ENCODE measurements at regions not wholly inside any gene's neighbourhood (a gene's known extent, or its start where the extent isn't known, plus 50 kb on each side); places are given as distances from the start of the nearest gene placed in this dataset.

DNA sequence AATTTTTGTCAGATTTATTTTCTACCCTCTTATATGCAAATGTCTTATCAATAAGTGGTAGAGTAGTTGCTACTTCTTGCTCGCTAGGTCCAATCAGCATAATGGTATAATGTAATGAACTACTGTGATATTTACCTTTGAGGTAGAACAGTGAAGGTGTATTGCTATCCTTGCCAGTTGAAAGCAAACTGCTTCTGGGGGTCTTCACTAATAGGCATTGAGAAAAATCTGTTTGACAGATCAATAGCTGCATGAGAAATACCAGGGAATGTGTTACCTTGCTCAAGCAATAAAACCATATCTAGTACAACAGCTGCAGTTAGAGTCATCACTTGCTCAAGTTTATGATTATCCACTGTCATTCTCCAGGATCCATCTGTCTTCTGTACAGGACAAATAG lies 50.1 kb upstream of the EFEMP1 start:
- DNase-seq (ENCODE audit: low spot score): no peak

DNA sequence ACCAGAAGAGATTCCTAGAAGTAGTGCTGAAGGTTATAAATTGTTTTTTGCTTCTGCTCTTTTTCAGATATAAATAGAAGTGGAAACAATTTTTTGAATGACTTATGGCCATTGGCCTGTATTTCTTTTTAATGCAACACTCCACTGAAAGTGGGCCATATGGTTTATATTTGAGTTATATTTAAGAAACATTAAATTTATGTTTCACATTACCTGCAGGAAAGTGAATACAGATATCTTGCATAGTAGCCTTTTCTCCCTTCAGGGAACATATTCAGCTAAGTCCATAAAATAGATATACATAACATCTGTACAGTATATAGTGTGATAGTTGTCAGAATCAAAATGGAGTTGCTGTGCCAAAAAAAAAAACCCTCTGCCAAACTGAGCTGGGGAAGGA lies 53.1 kb upstream of the EFEMP1 start:
- DNase-seq (ENCODE audit: low spot score): no peak

DNA sequence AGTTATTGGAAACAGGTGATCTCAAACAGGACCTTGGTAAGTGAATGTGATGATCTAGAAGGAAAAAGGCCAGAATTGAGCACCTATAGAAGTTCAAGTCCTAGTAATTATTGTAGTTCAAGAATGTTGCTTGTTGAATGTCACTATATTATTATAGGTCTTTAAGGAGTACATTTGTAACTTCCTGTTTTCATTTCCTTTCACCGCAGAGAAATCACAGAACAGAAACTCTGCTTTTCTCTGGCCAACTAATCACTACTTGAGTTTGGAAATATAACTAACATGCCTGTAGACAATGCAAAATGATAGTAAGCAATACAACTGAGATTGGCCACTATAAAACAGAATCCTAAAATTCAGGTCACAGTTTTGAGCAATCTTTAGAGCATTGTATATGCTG lies 61.8 kb upstream of the EFEMP1 start:
- DNase-seq (ENCODE audit: low spot score): no peak

DNA sequence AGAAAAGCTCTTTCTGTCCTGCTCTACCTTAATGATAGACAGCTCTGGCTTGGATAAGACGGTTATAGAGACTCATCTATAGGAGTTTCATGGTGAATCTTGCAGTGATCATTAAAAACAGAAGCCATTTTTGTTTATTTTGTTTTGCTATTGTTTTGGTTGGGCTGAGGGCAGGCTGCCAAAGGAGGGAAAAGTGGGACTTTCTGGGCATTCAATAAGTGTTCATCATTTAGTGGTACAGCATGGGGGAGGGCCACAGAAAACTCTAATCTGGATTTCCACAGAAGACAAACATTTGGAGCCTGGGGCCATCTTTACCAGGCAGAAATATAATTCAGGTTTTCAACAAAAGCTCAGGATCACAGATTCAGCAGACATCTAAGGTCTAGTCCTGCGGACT lies 62.4 kb upstream of the EFEMP1 start:
- no peak for DNase-seq (ENCODE audit: low spot score)

DNA sequence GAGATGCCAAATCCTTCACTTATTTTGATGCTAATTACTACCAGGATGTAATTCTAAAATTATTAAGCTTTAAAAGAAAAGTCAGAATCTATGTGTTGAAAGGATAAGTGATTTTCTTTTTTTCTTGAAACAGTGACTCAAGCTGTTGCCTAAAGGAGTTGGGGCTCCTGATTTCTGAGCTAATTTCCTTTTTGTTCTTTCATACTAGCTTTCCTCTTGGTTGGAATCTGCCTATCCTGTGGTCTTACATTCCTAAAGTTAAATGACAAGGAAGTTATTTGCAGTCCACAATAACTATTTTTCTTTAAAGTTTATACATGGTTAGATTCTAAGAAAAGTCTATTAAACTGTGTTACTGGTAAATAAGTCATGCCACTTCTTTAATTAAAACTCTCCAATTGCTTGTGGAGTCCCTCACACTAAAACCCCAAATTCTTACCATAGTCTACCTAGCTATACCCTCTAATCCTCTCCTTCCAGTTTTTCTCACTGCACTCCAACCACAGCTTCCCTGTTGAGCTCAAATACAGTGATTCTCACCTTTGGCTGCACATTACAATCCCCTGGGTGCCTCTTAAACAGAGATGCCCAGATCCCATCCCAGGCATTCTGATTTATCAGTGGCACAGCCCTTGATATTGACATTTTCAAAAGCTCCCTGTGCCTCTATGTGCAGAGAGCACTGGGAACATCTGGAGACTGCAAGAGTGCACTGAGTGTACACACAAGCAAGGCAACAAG lies 63.3 kb upstream of the EFEMP1 start:
- DNase-seq (ENCODE audit: low spot score): no peak

DNA sequence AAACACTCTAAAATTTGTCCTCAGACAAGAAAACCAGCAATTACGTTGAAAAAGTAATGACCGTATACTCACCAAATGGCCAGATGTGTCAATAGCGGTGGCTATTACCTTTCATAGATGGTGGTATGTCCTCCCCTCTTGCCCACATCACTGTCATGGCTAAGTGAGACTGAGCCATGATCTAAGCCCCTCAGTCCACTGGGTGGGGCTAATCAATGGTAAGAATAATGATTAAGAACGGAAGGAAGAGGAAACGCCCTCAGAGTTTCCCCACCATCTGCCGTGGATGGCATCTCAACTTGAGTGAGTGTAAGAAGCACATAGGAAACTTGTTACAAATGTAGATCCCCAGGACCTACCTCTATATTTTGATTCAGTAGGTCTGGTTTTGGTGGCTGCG lies 65.8 kb upstream of the EFEMP1 start:
- DNase-seq (ENCODE audit: low spot score): no peak

DNA sequence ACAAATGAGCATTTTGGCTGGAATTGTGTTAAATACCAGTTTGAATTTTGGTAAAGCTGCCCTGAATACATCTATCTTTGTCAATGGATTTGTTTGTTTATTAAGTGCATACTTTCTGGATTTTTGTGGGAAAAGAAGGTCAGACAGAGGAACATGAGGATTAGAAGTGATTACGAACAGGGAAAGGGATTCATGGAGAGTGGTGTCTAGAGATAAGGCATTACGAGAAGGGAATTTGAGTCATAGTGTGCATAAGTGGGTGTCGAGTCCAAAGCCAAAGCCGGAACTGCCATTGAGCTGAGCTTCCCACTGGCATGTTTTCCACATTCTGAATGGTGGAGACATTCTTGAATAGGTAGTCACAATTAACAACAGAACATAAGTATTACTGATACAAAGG lies 68.9 kb upstream of the EFEMP1 start:
- DNase-seq (ENCODE audit: low spot score): no peak

DNA sequence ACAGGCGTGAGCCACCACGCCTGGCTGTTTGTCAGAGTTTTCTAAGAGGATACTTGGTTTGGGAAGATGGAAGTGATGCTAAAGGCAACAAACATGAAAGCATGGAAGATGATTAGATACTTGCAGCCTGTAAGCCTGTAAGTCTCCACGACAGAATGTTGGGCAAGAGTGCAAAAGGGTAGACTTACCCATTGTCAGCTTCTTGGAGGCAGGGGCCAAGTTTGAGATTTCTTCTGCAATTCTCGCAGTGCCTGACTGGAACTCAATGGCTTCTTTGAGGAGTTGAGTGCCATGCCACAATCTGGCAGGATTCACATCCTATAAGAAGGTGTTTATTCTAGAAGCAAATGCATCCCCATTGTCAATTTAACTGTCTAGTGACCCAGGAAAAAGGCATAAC lies 70.1 kb upstream of the EFEMP1 start:
- DNase-seq (ENCODE audit: low spot score): no peak

DNA sequence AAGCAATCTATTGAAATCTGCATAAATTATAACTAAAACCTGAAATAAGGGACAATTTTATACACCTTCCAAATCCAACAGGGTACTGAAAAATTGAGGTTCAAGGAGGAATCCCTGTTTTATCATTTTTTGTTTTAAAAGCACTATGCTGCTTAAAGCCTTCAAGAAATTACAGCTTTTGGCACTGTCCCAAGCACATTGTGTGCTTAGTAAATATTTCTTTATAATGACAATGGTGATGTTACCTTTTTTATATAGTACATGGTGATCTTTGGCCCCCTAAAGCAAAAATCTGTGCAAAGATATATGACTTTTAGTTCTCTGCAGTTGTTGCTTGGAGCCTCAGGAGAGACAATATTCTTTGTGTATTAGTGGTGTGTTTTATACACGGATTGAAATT lies 71.6 kb upstream of the EFEMP1 start:
- no peak for DNase-seq (ENCODE audit: low spot score)

DNA sequence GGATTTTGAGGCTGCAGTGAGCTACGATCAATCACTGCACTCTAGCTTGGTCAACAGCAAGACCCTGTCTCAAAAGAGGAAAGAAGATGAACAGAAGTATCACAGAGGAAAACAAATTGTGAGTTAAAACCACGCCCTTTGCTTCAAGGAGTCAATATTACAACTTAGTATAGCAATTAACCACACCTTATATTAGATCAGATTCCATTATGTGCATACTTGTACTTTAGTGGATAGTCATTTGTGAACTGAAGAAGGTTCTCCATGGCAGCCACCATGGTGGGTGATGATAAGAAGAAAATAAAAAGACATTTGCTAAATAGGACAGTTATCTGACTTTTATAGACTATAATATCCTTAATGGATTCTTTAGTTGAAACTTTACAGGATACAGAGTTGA lies 72.3 kb upstream of the EFEMP1 start:
- no peak for DNase-seq (ENCODE audit: low spot score)

DNA sequence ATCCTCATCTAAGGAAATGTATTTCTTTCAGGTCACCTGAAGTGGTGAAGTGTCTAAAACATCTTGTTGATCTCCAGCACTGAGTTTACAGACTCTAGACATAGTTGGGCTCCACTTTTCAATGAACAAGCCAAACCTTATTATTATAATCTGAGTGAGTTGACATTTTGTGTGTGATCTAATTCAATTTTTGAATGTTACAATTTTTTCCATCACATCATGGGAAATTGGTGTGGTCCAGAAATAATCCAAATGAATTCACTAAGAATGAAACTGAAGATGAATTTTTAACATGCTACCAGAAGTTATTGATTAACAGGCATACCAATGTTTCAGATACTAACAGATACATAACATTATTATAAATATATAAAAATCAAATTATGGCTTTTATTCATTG lies 75.6 kb upstream of the EFEMP1 start:
- no peak for DNase-seq (ENCODE audit: low spot score)

DNA sequence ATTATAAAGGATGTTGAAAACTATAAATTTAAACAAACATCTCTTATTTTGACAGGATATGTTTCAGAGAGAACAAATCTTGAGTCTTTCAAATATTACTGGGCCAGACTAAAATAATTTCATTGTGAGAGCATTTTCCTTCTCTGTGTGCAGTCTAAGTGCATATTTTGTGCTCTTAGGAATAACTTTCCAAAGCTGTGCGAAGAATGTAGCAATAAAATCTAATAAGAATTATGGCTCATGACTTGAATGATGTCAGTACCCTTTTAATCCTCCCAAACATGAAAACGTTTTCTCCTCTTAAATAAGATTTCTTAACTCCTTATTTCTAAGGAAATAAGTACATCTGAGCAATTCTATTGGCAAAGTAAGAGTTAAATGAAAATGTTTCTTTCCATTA lies 76.2 kb upstream of the EFEMP1 start:
- DNase-seq (ENCODE audit: low spot score): no peak

DNA sequence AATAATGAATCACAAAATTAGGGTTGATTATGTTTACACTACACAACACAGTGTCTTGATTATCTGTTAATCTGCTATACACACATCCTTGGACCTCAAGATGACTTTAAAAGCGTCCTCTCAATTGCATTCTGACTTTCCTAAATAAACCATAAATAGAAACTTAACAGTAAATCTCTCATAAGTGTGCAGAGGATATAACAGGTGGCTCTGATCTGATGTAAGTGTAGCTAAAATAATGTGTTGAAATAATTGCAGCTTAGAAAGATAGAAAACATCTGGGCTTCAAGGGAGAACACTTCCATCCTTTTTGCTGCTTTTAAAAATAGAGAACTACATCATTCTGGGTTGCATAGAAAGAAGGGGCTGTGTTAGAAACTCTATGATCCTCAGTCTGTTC lies 78.4 kb upstream of the EFEMP1 start:
- no peak for DNase-seq (ENCODE audit: low spot score)

DNA sequence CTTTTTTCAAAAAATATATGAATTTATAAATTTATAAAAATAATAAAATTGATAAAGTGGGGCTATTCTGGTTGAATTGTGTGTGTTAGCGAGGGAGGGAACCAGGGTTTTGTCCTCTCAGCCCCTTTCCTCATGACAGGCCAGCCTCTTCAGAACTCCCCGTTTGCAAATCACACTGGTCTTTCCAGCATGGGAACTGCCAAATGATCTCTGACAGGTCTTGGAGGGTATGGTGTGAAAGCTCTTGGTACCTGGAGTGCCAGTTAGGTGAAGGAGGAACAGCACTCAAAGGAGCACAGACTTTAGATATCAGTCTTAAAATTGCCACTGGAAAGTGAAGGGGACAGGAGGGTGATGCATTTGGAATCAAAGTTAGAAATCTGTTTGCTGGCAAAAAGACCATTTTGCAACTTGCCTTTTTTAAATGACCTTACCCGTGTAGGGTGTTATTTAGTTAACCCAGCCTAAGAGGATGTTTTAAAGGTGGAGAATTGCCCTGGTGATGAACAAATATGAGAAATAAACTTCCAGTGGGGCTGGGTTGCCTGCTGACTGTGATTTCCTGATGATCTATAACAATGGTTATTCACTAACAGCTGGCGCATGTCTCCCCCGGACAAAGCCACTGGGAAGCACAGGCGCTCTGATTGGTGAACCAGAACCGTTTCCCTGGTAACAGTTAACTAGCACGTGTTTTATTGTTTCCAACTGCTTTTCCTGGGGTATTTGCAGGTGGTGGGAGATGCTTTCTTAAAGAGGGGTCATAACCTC lies 85.3 kb upstream of the EFEMP1 start:
- peak; percentile 89 for DNase-seq (ENCODE audit: low spot score)

DNA sequence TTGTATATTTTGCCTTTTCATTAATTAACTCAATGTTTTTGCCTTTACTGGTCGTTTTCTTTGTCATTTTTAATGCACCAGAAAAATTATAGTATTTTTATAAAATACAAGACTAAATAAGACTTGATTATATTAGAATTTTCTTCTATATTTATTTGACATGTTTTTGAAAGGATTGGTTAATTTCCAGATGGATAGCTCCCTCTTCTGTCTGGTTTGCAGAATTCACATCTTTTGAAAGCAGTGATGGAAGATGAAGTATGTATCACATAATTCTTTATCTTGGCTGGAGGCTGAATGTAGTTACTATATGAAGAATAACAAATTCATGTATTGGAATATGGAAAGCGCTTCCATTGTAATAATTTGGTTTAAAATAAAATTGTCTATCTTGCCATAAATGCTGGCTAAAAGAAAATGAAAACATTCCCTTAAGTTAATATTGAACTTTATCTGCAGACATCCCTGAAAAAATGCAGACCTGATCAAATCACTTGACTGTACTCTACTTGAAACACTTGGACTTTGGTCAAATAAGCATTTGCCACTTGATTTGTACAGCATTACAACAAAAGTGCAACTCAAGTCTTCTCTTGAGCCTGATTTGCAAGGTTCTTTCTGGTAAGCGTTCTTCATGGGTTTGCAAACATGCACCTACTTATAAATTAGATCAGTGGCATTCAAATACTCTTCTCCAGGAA lies 86.3 kb upstream of the EFEMP1 start:
- peak; percentile 43 for DNase-seq (ENCODE audit: low spot score)

DNA sequence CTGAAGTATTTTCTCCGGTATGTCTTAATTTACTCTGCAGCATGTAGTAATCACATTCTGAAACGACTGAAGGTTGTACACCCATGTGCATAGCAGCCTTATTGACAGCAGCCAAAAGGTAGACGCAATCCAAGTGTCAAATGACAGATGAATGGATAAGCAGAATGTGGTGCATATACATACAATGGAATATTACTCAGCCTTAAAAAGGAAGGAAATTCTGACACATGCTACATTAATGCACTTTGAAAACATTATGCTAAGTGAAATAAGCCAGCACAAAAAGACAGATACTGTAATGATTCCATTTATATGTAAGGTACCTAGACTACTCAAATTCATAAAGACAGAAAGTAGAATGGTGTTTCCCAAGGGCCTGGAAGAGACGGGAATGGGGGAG lies 88.0 kb upstream of the EFEMP1 start:
- no peak for DNase-seq (ENCODE audit: low spot score)

DNA sequence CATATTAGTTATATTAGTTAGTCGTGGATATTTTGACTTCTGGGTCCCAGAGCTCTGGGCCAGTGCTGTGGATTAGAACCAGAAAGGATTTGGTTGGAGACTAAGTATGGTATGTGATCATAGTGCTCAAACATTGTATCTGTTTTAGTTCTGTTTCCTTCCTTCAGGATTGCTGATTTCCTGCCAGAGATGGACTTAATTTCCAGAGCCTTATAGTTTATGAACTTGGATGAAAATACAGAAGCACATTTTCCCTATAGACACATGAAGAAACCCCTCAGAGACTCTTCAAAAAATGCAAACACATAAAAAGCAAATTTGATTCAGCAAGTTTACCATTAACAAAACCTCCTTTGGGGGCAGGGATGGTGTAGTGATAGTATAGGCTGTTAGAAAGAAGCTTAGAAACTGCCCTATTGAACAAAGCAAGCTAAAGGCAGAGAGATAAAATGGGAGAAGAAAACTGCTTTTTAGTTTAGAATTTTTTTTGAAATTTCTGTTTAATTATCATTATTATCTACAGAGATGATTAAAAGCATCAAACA lies 88.7 kb upstream of the EFEMP1 start:
- no peak for DNase-seq (ENCODE audit: low spot score)

DNA sequence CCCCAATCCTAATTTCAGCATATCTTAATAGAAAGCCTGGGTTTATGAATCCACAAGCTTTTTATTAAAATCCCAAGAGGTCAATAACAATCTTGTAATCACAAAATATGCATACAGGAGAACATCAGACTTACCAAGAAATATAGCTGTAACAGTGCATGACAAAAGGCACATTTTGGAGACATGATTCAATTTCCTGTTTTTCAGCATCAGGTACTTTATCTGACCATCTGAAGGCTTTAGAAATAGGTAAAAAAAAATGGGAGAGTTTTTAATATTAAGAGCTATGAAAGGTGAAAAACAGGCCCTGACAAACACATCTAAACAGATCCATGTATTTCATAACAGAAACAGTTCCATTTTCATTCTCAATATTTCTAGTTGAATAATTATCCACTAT lies 89.9 kb upstream of the EFEMP1 start:
- DNase-seq (ENCODE audit: low spot score): no peak

DNA sequence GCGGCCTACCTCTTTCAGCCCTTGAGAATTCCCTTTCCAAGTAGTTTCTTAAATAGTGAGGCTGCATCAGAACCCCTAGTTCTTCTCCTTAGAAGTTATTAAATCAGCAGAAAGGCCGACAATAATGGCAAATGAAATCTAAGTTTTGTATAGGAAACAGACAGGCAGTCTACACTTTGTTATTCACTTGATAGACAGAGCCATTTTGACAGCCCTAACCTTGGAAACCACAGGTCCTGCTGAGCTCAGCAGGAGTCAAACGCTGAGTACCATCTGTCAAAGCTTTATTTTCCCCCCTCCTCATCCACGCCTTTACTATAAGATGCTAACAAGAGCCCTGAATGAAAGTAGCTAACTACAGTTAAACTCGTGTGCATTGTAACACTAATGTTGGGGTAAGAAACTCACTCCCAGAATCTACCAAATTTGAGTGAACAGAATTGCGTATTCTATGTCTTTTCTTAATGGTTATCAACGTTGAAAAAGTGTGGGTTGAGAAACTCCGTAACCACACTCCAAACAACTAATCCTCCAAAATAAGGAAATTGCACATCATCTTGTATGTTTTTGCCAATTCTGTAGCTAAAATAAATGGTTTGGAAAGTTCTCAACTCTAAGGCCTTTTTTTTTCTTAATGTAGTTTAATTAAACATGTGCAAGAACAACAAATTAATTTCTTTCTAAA lies 90.6 kb upstream of the EFEMP1 start:
- no peak for DNase-seq (ENCODE audit: low spot score)

DNA sequence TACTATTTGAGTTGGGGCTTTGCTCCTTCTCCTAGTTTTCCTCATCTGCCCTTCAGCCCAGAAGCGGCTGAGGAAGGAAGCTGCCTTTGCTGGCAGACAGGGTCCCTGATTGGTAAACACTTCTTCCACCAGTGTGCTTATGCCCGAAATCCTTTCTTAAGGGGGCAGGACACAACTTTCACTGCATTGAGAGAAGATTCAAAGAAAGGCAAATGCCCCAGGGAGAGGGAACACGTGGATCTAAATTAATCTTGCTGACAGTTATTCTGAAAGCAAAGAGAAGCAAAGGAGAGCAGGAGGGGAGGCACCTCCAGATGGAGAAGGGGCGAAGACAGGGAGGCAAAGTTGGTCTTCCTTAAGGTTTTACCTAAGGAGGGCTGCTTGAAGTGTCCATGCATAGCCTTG lies 92.1 kb upstream of the EFEMP1 start:
- DNase-seq (ENCODE audit: low spot score): no peak

DNA sequence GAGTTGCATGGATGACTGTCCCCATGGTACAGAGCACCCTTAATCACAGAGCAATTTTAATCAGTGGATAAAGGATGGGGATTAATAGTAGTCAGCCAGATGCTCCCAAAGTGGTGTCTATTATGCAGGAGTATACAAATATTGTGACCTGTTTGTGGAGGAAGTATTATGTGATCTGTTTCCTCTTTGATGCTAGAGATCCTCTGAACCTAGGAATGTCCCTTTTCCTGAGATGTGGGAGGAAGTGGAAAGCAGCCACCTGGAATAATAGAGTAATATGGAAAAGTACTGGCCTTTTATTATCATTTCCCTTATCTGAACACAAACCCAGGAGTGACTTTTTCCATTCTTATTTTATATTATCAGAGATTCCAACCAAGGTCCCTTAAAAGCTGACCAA lies 94.2 kb upstream of the EFEMP1 start:
- DNase-seq (ENCODE audit: low spot score): no peak

DNA sequence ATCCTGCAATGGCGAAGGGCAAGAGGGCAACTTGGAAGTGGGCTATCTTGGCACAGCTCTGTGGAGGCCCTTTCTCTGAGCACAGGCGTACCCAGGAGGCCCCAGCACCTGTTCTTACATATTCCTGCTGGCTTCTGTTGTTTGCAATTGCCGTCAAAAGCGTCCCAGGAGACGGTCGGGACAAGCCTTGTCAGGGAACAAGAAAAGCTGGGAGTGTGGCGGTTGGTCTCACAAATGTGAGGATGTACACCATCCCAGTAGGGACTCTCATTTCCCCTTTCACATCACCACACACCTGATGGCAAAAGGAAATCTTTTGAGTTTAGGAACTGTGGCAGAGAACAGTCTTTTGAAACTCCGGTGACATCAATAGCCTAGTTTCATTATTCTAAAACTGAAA lies 94.7 kb upstream of the EFEMP1 start:
- DNase-seq (ENCODE audit: low spot score): no peak

DNA sequence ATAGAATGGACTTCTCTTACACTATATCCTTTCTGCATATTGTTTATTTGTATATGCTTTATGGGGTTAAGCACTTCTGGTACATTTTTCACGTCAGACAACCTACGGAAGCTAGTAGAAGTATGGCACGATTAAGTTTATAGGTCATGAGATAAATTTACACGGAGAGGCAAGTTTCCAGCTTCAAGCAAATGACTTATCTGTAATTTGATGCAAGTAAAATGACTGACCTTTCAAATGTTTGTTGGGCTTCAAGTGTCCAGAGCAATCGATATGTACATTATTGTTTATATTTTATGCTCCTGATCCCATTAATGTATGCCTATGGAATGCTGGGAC lies 97.5 kb upstream of the EFEMP1 start:
- no peak for DNase-seq (ENCODE audit: low spot score)

All from Ammon's horn (tissue), 1 donor.